Right atrium auricular region (tissue), 2 donors: ENCODE measurements at regions not wholly inside any gene's neighbourhood (a gene's known extent, or its start where the extent isn't known, plus 50 kb on each side); places are given as distances from the start of the nearest gene placed in this dataset.

Experiments used
- DNase-seq: peaks from one replicate; pipeline ENCODE4 v3.0.0-alpha.2; 2019; ENCODE audit warnings: low spot score
- H3K27ac ChIP-seq, 2 donors: fragments of 200-600 bp; sonication (generic); 1 replicate in 1 of 2; 2 replicates in 1 of 2; pipeline ENCODE4 v1.5.1; 2016 to 2019
- H3K27me3 ChIP-seq, 2 donors: fragments of 200-600 bp; sonication (generic); one replicate each; pipeline versions ENCODE4 v1.5.1 to v1.6.0; 2017 to 2019
- H3K36me3 ChIP-seq: fragments of 200-600 bp; sonication (generic); one replicate; pipeline ENCODE4 v1.5.1; 2016
- H3K4me1 ChIP-seq, 2 donors: fragments of 200-600 bp; sonication (generic); one replicate each; pipeline versions ENCODE4 v1.5.1 to v1.6.0; 2017 to 2019
- H3K4me3 ChIP-seq, 2 donors: fragments of 200-600 bp; sonication (generic); 1 replicate in 1 of 2; 2 replicates in 1 of 2; pipeline ENCODE4 v1.5.1; 2017 to 2019; ENCODE audit warnings: mild to moderate bottlenecking in 1 of 2, moderate library complexity in 1 of 2
- H3K9me3 ChIP-seq, 2 donors: fragments of 200-600 bp; sonication (generic); one replicate each; pipeline ENCODE4 v1.5.1; 2019
- TF ChIP-seq, protein P1 (sequence below), 2 donors: fragments of 200-600 bp; sonication (generic); IDR thresholded peaks; one replicate each; pipeline ENCODE4 v1.5.1; 2019; ENCODE audit warnings: antibody characterized with exemption in 2 of 2

DNA sequence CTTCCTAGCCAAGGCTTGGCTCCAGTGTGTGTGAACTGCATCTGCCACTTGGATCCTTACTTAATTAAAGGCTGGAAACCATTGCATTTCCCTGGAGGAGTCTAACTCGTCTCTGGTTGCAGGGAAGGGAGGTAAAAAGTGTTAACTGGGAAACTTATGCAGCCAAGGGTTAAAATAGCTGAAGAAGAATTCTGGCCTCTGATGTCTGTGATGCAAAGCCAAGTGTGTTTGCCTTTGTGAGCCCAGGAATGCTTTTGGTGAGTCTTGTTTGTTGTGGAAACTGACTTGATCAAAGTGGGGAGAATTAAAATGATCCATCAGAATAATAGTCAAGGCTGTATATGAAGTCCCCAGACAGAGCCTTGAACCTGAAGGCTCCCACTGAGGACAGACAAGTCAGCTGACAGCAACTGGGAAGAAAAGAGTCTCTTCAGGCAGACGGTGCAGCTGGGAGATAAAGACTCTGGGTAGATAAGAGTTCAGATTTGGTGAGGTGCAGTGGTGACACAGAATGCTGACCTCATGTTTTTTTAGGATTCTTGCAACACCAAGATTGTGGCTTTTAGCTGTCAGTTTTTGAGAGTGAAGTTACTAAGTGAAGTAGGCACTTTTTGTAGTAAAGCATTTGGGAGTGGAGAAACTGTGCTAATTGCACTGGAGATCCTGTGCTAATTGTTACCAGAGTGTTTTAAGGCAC is 59.5 kb upstream of the WLS start:
- peaks cover 0 to 28% of the 10 kb centered on the region in 2 donors for H3K4me1 ChIP-seq
- H3K9me3 ChIP-seq: no peaks in the 10 kb centered on the region
- TF ChIP-seq, protein P1, sequence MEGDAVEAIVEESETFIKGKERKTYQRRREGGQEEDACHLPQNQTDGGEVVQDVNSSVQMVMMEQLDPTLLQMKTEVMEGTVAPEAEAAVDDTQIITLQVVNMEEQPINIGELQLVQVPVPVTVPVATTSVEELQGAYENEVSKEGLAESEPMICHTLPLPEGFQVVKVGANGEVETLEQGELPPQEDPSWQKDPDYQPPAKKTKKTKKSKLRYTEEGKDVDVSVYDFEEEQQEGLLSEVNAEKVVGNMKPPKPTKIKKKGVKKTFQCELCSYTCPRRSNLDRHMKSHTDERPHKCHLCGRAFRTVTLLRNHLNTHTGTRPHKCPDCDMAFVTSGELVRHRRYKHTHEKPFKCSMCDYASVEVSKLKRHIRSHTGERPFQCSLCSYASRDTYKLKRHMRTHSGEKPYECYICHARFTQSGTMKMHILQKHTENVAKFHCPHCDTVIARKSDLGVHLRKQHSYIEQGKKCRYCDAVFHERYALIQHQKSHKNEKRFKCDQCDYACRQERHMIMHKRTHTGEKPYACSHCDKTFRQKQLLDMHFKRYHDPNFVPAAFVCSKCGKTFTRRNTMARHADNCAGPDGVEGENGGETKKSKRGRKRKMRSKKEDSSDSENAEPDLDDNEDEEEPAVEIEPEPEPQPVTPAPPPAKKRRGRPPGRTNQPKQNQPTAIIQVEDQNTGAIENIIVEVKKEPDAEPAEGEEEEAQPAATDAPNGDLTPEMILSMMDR (IDR thresholded peaks at IDR 0.05): no peak
- H3K4me3 ChIP-seq: no peak overlapping the region
- H3K36me3 ChIP-seq: no peaks in the 10 kb centered on the region
- no peak overlapping the region for H3K27ac ChIP-seq
- DNase-seq: no peak
- H3K27me3 ChIP-seq: no peaks in the 10 kb centered on the region

DNA sequence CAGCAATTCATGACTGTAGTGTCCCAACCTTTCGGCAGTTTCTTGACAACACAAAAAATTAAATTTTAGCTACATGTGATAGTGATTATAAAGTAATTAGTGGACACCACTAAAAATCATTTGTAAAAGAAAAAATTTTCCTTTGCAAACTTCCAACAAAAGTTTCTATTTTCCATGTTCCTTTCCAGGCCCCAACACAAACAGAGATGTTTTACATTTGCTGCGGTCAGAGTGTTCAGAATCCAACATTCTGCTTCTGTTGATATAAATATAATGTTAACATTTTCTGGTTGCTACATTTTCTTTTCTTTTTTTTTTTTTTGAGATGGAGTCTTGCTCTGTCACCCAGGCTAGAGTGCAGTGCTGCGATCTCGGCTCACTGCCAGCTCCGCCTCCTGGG is 54.9 kb upstream of the WLS start:
- Histone ChIP-seq H3K4me3 (no peak overlapping the region), H3K36me3 (no peaks in the 10 kb centered on the region), H3K27me3 (no peaks in the 10 kb centered on the region), H3K9me3 (no peaks in the 10 kb centered on the region), H3K27ac (no peak overlapping the region), H3K4me1 (peaks cover 0 to 8% of the 10 kb centered on the region in 2 donors)
- TF ChIP-seq, protein P1 (IDR thresholded peaks at IDR 0.05): no peak
- DNase-seq: no peak

DNA sequence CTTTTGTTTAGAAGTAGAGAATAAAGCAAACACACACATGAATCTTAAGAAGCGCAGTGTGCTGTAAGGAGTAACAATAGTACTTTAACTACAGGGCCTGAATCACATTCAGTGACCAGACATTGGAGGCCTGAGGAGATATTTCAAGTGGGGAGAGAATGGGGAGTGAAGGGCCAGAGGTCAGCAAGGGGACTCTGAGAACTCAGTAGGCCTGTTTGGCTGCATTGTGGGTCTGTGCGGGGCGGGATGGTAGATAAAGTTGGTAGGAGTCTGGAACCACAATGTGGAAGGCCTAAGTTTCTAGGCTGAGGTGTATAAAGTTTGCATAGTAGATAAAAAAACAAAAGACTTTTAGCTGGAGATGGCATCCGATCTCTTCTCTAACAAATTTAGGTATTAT is 52.7 kb upstream of the WLS start:
- H3K9me3 ChIP-seq: no peaks in the 10 kb centered on the region
- TF ChIP-seq, protein P1 (IDR thresholded peaks at IDR 0.05): no peak
- no peak overlapping the region for H3K27ac ChIP-seq
- no peaks in the 10 kb centered on the region for H3K36me3 ChIP-seq
- H3K4me3 ChIP-seq: no peak overlapping the region
- H3K4me1 ChIP-seq: no peaks in the 10 kb centered on the region
- DNase-seq: no peak
- H3K27me3 ChIP-seq: no peaks in the 10 kb centered on the region

GRCh38 chr1:68281946-68282615 is 49.8 kb upstream of the WLS start:
- H3K27ac ChIP-seq: no peak overlapping the region
- no peak overlapping the region for H3K4me3 ChIP-seq
- H3K9me3 ChIP-seq: no peaks in the 10 kb centered on the region
- TF ChIP-seq, protein P1 (IDR thresholded peaks at IDR 0.05): no peak
- DNase-seq: no peak
- H3K36me3 ChIP-seq: no peaks in the 10 kb centered on the region
- H3K27me3 ChIP-seq: no peaks in the 10 kb centered on the region
- H3K4me1 ChIP-seq: no peaks in the 10 kb centered on the region
